Mesendoderm (in vitro differentiated cells): ENCODE measurements at regions not wholly inside any gene's neighbourhood (a gene's known extent, or its start where the extent isn't known, plus 50 kb on each side); places are given as distances from the start of the nearest gene placed in this dataset.

Experiments
- DNase-seq: peaks from one replicate; pipeline ENCODE4 v3.0.0; 2013
- H2AK5ac ChIP-seq: 2 replicates; pipeline ENCODE4 v1.6.1; 2013; ENCODE audit warnings: low read length, inconsistent platforms
- H2BK120ac ChIP-seq: 2 replicates; pipeline ENCODE4 v1.6.1; 2013; ENCODE audit warnings: low read depth, mild to moderate bottlenecking, low read length, moderate library complexity, mixed read lengths
- H2BK15ac ChIP-seq: replicated peaks from 2 replicates; pipeline ENCODE4 v1.6.1; 2013; ENCODE audit warnings: low read depth, mild to moderate bottlenecking, moderate library complexity
- H2BK5ac ChIP-seq: 2 replicates; pipeline ENCODE4 v1.6.1; 2013; ENCODE audit warnings: low read length, inconsistent platforms
- H3K18ac ChIP-seq: 2 replicates; pipeline ENCODE4 v1.6.1; 2013; ENCODE audit warnings: mild to moderate bottlenecking, low read length, mixed read lengths
- H3K23ac ChIP-seq: one replicate; pipeline ENCODE4 v1.6.1; 2013; ENCODE audit warnings: low read length
- H3K27ac ChIP-seq: 2 replicates; pipeline ENCODE4 v1.5.1; 2013; ENCODE audit warnings: low read depth, mild to moderate bottlenecking, inconsistent platforms, low read length, moderate library complexity
- H3K27me3 ChIP-seq: 2 replicates; pipeline ENCODE4 v1.6.1; 2013; ENCODE audit warnings: low read length, control low read depth, mild to moderate bottlenecking, inconsistent platforms; ENCODE audit not compliant: insufficient read depth, poor library complexity
- H3K36me3 ChIP-seq: 2 replicates; pipeline ENCODE4 v1.6.1; 2013; ENCODE audit warnings: low read length, inconsistent platforms; ENCODE audit not compliant: control insufficient read depth, insufficient read depth
- H3K4ac ChIP-seq: one replicate; pipeline ENCODE4 v1.6.1; 2013; ENCODE audit warnings: low read depth, mild to moderate bottlenecking, low read length, moderate library complexity
- H3K4me1 ChIP-seq: 2 replicates; pipeline ENCODE4 v1.6.1; 2013; ENCODE audit warnings: low read depth, low read length, inconsistent platforms; ENCODE audit not compliant: control insufficient read depth
- H3K4me2 ChIP-seq: 2 replicates; pipeline ENCODE4 v1.6.1; 2013; ENCODE audit warnings: low read length
- H3K4me3 ChIP-seq: 2 replicates; pipeline ENCODE4 v1.5.1; 2013; ENCODE audit warnings: mild to moderate bottlenecking, low read length
- H3K56ac ChIP-seq: one replicate; pipeline ENCODE4 v1.6.1; 2013; ENCODE audit warnings: low read length
- H3K79me1 ChIP-seq: 2 replicates; pipeline ENCODE4 v1.6.1; 2013; ENCODE audit warnings: low read length, inconsistent platforms
- H3K79me2 ChIP-seq: 2 replicates; pipeline ENCODE4 v1.6.1; 2013; ENCODE audit warnings: mild to moderate bottlenecking, low read length; ENCODE audit not compliant: control insufficient read depth, insufficient read depth
- H3K9ac ChIP-seq: 2 replicates; pipeline ENCODE4 v1.6.1; 2013; ENCODE audit warnings: low read length, inconsistent platforms
- H4K5ac ChIP-seq: one replicate; pipeline ENCODE4 v1.6.1; 2013; ENCODE audit warnings: low read length
- H4K8ac ChIP-seq: one replicate; pipeline ENCODE4 v1.6.1; 2013; ENCODE audit warnings: low read depth, mild to moderate bottlenecking, control low read depth, low read length, moderate library complexity
- WGBS: extraction: QIAGEN DNeasy Blood & Tissue Kit; methylation state at CpG from one replicate; pipeline ENCODE4 v1.1.7; 2013; ENCODE audit warnings: low lambda C conversion rate, missing lambda C conversion rate; ENCODE audit not compliant: insufficient coverage; ENCODE audit errors: extremely low coverage; 5-methylcytosine and 5-hydroxymethylcytosine counted together

GRCh38 chrX:140848800-140849199 is 139.2 kb downstream of the LINC00632 start:
- Histone ChIP-seq H3K27ac (no peak overlapping the region), H3K36me3 (no peaks in the 10 kb centered on the region), H3K79me1 (no peaks in the 10 kb centered on the region), H3K4me1 (no peaks in the 10 kb centered on the region), H3K4me2 (no peak overlapping the region), H3K4me3 (no peak overlapping the region), H3K27me3 (no peaks in the 10 kb centered on the region), H3K18ac (no peak overlapping the region), H2BK5ac (no peak overlapping the region), H3K79me2 (no peaks in the 10 kb centered on the region), H2BK120ac (no peak overlapping the region), H4K8ac (no peak overlapping the region), H3K56ac (no peak overlapping the region), H3K23ac (no peak overlapping the region), H4K5ac (no peak overlapping the region), H3K4ac (no peak overlapping the region), H2AK5ac (no peak overlapping the region), H3K9ac (no peak overlapping the region), H2BK15ac (no peak overlapping the region)
- no CpG with 5 or more reads among the region's 5 CpGs for WGBS
- DNase-seq, result no peak

- Histone ChIP-seq H3K27me3 (no peaks in the 10 kb centered on the region), H3K79me2 (no peaks in the 10 kb centered on the region), H3K79me1 (no peaks in the 10 kb centered on the region), H3K23ac (no peak overlapping the region), H2AK5ac (no peak overlapping the region), H2BK5ac (no peak overlapping the region), H3K4me1 (no peaks in the 10 kb centered on the region), H4K5ac (no peak overlapping the region), H3K9ac (no peak overlapping the region), H3K36me3 (no peaks in the 10 kb centered on the region), H3K4me2 (no peak overlapping the region), H3K27ac (no peak overlapping the region), H2BK120ac (no peak overlapping the region), H3K4ac (no peak overlapping the region), H3K18ac (no peak overlapping the region), H2BK15ac (no peak overlapping the region), H4K8ac (no peak overlapping the region), H3K4me3 (no peak overlapping the region), H3K56ac (no peak overlapping the region)
- no peak for DNase-seq
- WGBS, result no CpG with 5 or more reads among the region's 9 CpGs
Measured at GRCh38 chrX:140860718-140861117, 141.7 kb upstream of the SPANXB1 start.

- Histone ChIP-seq H3K18ac (no peak overlapping the region), H4K5ac (no peak overlapping the region), H3K4me2 (no peak overlapping the region), H4K8ac (no peak overlapping the region), H3K79me1 (no peaks in the 10 kb centered on the region), H3K27me3 (no peaks in the 10 kb centered on the region), H3K9ac (no peak overlapping the region), H3K36me3 (no peaks in the 10 kb centered on the region), H3K4ac (no peak overlapping the region), H2BK15ac (no peak overlapping the region), H2AK5ac (no peak overlapping the region), H3K56ac (no peak overlapping the region), H3K4me1 (no peaks in the 10 kb centered on the region), H2BK5ac (no peak overlapping the region), H3K23ac (no peak overlapping the region), H2BK120ac (no peak overlapping the region), H3K4me3 (no peak overlapping the region), H3K79me2 (no peaks in the 10 kb centered on the region), H3K27ac (no peak overlapping the region)
- no peak for DNase-seq
- WGBS, result no CpG with 5 or more reads among the region's 1 CpG
Measured at GRCh38 chrX:140866446-140866845, 135.9 kb upstream of the SPANXB1 start.

- H3K18ac ChIP-seq, result no peak overlapping the region
- no peak overlapping the region for H3K9ac ChIP-seq
- H2BK120ac ChIP-seq, result no peak overlapping the region
- no peak overlapping the region for H3K4me2 ChIP-seq
- H2AK5ac ChIP-seq, result no peak overlapping the region
- H3K79me1 ChIP-seq, result no peaks in the 10 kb centered on the region
- H4K5ac ChIP-seq, result no peak overlapping the region
- H3K79me2 ChIP-seq, result no peaks in the 10 kb centered on the region
- H3K36me3 ChIP-seq, result no peaks in the 10 kb centered on the region
- no peak overlapping the region for H2BK15ac ChIP-seq
- no peak overlapping the region for H3K56ac ChIP-seq
- no peak overlapping the region for H3K4ac ChIP-seq
- no peak overlapping the region for H3K23ac ChIP-seq
- H2BK5ac ChIP-seq, result no peak overlapping the region
- H3K4me3 ChIP-seq, result no peak overlapping the region
- no peak for DNase-seq
- no peaks in the 10 kb centered on the region for H3K4me1 ChIP-seq
- no peak overlapping the region for H4K8ac ChIP-seq
- no peaks in the 10 kb centered on the region for H3K27me3 ChIP-seq
- no peak overlapping the region for H3K27ac ChIP-seq
Measured at GRCh38 chrX:140912606-140913005, 89.8 kb upstream of the SPANXB1 start.

GRCh38 chrX:140913802-140914501 is 88.4 kb upstream of the SPANXB1 start:
- Histone ChIP-seq H3K4me2 (no peak overlapping the region), H4K8ac (no peak overlapping the region), H2AK5ac (no peak overlapping the region), H3K79me1 (no peaks in the 10 kb centered on the region), H3K23ac (no peak overlapping the region), H2BK15ac (no peak overlapping the region), H3K27me3 (no peaks in the 10 kb centered on the region), H3K79me2 (no peaks in the 10 kb centered on the region), H3K56ac (no peak overlapping the region), H2BK5ac (no peak overlapping the region), H2BK120ac (no peak overlapping the region), H3K4me1 (no peaks in the 10 kb centered on the region), H3K9ac (no peak overlapping the region), H3K4ac (no peak overlapping the region), H3K27ac (no peak overlapping the region), H4K5ac (no peak overlapping the region), H3K4me3 (no peak overlapping the region), H3K36me3 (no peaks in the 10 kb centered on the region), H3K18ac (no peak overlapping the region)
- WGBS, result no CpG with 5 or more reads among the region's 3 CpGs
- no peak for DNase-seq

- no peak overlapping the region for H3K4me3 ChIP-seq
- H3K4me2 ChIP-seq, result no peak overlapping the region
- no peaks in the 10 kb centered on the region for H3K36me3 ChIP-seq
- H3K56ac ChIP-seq, result no peak overlapping the region
- no peak overlapping the region for H4K5ac ChIP-seq
- no peak overlapping the region for H2AK5ac ChIP-seq
- H3K4ac ChIP-seq, result no peak overlapping the region
- H3K79me1 ChIP-seq, result no peaks in the 10 kb centered on the region
- H3K79me2 ChIP-seq, result no peaks in the 10 kb centered on the region
- WGBS, result no CpG with 5 or more reads among the region's 1 CpG
- H3K27ac ChIP-seq, result no peak overlapping the region
- no peak overlapping the region for H2BK120ac ChIP-seq
- no peaks in the 10 kb centered on the region for H3K4me1 ChIP-seq
- no peaks in the 10 kb centered on the region for H3K27me3 ChIP-seq
- no peak overlapping the region for H3K9ac ChIP-seq
- H3K18ac ChIP-seq, result no peak overlapping the region
- H4K8ac ChIP-seq, result no peak overlapping the region
- H2BK15ac ChIP-seq, result no peak overlapping the region
- DNase-seq, result no peak
- no peak overlapping the region for H3K23ac ChIP-seq
- H2BK5ac ChIP-seq, result no peak overlapping the region
Measured at GRCh38 chrX:140916872-140917271, 85.5 kb upstream of the SPANXB1 start.
